Esophagus mucosa (tissue), 1 donor: ENCODE measurements at regions not wholly inside any gene's neighbourhood (a gene's known extent, or its start where the extent isn't known, plus 50 kb on each side); places are given as distances from the start of the nearest gene placed in this dataset.
"Not testable (repeated sequence)": the region's sequence is repeated elsewhere in the genome, so short reads cannot be mapped to it uniquely, and the experiment has no call there.

Experiments
- ATAC-seq: fragments of 200-7000 bp; cut with Tn5 transposase; one replicate; pipeline ENCODE4 v1.9.1; 2020
- donor health status: DM: yes; HTN: yes; CAD: no.

GRCh38 chr13:75175575-75175974, 306.4 kb downstream of the TBC1D4 start:
- no peak for ATAC-seq

GRCh38 chr13:75175097-75175496, 306.9 kb downstream of the TBC1D4 start:
- ATAC-seq = not testable (repeated sequence)

GRCh38 chr13:75174481-75174880, 307.5 kb downstream of the TBC1D4 start:
- no peak for ATAC-seq

GRCh38 chr13:75173457-75174356, 308.3 kb downstream of the TBC1D4 start:
- no peak for ATAC-seq

GRCh38 chr13:75170311-75170710, 311.7 kb downstream of the TBC1D4 start:
- ATAC-seq = no peak

- no peak for ATAC-seq
Observed at GRCh38 chr13:75165543-75166230, 316.3 kb downstream of the TBC1D4 start.

- no peak for ATAC-seq
Observed at GRCh38 chr13:75161804-75162203, 320.2 kb downstream of the TBC1D4 start.

GRCh38 chr13:75160984-75161383, 321.0 kb downstream of the TBC1D4 start:
- no peak for ATAC-seq

- no peak for ATAC-seq
Observed at GRCh38 chr13:75154331-75154730, 327.6 kb downstream of the TBC1D4 start.

- no peak for ATAC-seq
Observed at GRCh38 chr13:75153834-75154233, 328.1 kb downstream of the TBC1D4 start.

- ATAC-seq = no peak
Observed at GRCh38 chr13:75153386-75153785, 328.6 kb downstream of the TBC1D4 start.

GRCh38 chr13:75151081-75151643, 330.8 kb downstream of the TBC1D4 start:
- no peak for ATAC-seq

GRCh38 chr13:75149776-75150175, 332.2 kb downstream of the TBC1D4 start:
- no peak for ATAC-seq

- no peak for ATAC-seq
Observed at GRCh38 chr13:75147946-75148345, 334.0 kb downstream of the TBC1D4 start.

- no peak for ATAC-seq
Observed at GRCh38 chr13:75146436-75146835, 335.5 kb downstream of the TBC1D4 start.

GRCh38 chr13:75145927-75146326, 336.0 kb downstream of the TBC1D4 start:
- no peak for ATAC-seq

- no peak for ATAC-seq
Observed at GRCh38 chr13:75139291-75139690, 342.7 kb downstream of the TBC1D4 start.

- ATAC-seq = no peak
Observed at GRCh38 chr13:75137911-75138571, 343.9 kb downstream of the TBC1D4 start.

- no peak for ATAC-seq
Observed at GRCh38 chr13:75136151-75136550, 345.8 kb downstream of the TBC1D4 start.

GRCh38 chr13:75135325-75135825, 346.6 kb downstream of the TBC1D4 start:
- ATAC-seq = no peak

GRCh38 chr13:75132701-75133695, 349.0 kb downstream of the TBC1D4 start:
- ATAC-seq = no peak

- ATAC-seq = no peak
Observed at GRCh38 chr13:75129331-75129730, 352.6 kb downstream of the TBC1D4 start.
